Stimulated activated CD8-positive, alpha-beta memory T cell treated with anti-CD3 and anti-CD28 coated beads, Interleukin-12 subunit alpha, Interleukin-12 subunit beta, amount 100 ng/mL, for 24 hours (primary cell): ENCODE measurements at regions not wholly inside any gene's neighbourhood (a gene's known extent, or its start where the extent isn't known, plus 50 kb on each side); places are given as distances from the start of the nearest gene placed in this dataset.
"Not testable (repeated sequence)": the region's sequence is repeated elsewhere in the genome, so short reads cannot be mapped to it uniquely, and the experiment has no call there.

ENCODE experiments used
- DNase-seq: peaks from one replicate; pipeline ENCODE4 v3.0.0-alpha.2; 2020; ENCODE audit errors: extremely low read depth

- no peak for DNase-seq
These were observed 111.3 kb upstream of the SMURF2 start for GRCh38 chr17:64773386-64773835.

DNA sequence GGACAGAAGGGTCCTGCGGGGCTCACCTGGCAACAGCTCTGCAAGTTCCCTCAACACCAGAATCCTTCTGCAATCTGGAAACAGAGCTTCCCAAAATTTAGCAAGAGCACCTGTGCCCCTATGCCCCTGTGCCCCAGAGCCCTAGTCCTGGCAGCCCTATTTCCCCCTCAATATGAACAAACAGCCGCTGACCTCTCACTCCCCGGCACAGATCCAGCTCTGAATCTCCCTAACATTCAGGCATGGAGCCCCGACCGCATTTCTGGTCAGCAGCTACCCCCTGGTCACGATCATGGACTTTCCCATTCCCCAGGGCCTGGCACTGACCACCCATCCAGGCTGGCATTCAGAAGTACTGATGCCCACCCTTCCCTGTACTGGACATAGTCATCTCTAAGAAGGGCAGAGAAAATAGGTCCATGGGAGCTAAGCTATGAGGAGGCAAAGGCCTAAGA is 110.8 kb upstream of the SMURF2 start:
- no peak for DNase-seq

- no peak for DNase-seq
These were observed 110.1 kb upstream of the SMURF2 start for GRCh38 chr17:64771980-64772844.

DNA sequence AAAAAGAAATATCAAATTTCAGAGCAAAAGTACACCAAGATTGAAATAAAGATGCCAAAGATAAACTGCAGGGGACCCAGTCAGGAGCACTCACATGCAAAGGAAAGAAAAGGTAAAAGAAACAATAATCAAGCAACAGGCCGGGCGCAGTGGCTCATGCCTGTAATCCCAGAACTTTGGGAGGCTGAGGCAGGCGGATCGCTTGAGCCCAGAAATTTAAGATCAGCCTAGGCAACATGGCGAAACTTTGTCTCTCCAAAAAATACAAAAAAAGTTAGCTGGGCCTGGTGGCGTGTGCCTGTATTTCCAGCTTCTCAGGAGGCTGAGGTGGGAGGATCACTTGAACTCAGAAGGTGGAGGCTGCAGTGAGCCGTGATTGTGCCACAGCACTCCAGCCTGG is 107.6 kb upstream of the SMURF2 start:
- DNase-seq, result no peak

DNA sequence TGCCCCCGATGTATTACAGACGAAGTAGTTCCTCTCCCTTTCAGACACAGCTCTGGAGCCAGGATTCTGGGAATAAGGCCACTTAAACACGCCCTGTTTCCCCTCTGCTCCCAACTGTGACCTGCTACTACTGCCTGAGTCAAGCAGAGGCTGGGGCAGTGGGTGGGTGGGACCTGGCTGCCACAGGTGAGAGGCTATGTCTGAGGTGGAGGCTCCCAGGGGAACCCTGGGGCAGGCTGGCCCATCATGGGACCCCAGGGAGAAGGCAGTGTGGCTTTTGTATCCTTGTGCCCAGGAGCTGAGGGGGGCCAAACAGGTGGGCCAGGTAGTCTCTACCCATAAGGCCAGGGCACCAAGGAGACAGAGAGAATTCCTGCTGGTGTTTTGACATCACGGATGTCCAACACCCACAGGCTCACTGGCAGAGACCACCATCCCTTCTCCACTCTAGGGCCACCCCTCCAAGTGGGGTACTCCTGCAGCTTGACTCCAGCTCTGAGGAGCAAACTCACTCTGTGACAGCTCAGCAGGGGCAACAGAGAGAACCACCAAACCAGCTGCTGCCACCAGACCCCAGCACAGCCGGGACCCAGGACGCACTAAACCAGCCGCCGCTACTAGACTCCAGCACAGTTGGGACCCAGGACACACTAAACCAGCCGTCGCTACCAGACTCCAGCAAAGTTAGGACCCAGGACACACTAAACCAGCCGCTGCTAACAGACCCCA is 105.3 kb upstream of the SMURF2 start:
- DNase-seq, result no peak

DNA sequence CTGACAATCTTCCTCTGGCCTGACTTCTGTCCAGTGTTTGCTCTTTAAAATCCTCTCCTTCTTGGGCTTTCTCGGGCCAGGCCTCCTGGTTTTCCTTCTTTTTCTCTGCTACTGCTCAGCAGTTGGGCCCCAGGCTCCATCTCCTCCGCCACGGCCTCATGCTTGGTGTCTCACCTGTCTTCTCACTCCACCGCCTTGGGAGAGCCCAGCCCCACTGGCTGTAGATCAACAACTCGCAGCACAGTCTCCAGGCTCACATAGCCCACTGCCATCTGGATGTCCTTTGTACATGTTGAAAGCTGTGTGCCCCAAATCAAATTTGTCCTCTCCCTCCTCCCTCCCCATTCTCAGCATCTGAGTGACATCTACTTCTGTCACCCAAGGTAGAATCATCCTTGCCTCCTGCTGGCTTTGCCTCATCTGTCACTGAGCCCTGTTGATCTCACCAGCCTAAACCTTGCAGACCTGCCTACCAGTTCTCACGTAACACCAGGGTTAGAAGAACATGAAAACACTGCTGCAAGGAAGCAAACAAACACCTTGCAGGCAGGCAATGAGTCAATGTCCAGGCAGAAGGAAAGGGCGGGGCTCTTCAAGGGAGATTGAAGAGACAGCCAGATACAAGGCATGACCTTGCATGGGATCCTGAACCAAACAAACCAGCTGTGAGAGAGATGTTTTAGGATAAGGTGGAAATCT is 103.2 kb upstream of the SMURF2 start:
- no peak for DNase-seq

GRCh38 chr17:64750891-64751677 is 89.0 kb upstream of the SMURF2 start:
- no peak for DNase-seq

DNA sequence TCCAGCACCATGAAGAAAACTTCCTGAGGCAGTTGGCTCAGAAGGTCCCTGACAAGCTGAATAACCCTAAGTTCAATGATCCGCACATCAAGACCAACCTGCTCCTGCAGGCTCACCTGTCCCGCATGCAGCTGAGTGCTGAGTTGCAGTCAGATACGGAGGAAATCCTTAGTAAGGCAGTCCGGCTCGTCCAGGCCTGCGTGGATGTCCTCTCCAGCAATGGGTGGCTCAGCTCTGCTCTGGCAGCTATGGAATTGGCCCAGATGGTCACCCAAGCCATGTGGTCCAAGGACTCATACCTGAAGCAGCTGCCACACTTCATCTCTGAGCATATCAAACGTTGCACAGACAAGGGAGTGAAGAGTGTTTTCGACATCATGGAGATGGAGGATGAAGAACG is 88.4 kb upstream of the SMURF2 start:
- no peak for DNase-seq

GRCh38 chr17:64749306-64749705 is 87.2 kb upstream of the SMURF2 start:
- no peak for DNase-seq

GRCh38 chr17:64747938-64748540 is 85.9 kb upstream of the SMURF2 start:
- DNase-seq, result no peak

GRCh38 chr17:64742326-64742725 is 80.2 kb upstream of the SMURF2 start:
- no peak for DNase-seq

DNA sequence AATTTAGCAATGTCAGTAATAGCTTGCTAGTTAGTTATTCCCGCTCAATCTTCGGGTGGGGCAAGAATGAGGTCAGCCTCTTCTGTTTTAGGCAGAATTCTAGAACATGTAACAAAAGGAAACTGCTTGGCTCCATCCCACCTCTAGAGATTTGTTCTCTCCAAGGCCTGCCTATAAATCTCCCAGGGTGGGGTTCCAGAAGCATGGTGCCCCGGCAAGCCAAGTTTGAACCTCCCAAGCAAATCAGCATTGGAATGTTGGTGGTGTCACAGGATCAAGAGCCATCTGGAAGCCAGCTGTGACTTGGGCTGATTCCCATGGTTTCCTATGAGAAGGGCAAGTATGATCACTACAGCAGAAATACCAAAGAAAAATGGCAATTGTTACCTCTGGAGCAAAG is 79.8 kb upstream of the SMURF2 start:
- not testable (repeated sequence) for DNase-seq

DNA sequence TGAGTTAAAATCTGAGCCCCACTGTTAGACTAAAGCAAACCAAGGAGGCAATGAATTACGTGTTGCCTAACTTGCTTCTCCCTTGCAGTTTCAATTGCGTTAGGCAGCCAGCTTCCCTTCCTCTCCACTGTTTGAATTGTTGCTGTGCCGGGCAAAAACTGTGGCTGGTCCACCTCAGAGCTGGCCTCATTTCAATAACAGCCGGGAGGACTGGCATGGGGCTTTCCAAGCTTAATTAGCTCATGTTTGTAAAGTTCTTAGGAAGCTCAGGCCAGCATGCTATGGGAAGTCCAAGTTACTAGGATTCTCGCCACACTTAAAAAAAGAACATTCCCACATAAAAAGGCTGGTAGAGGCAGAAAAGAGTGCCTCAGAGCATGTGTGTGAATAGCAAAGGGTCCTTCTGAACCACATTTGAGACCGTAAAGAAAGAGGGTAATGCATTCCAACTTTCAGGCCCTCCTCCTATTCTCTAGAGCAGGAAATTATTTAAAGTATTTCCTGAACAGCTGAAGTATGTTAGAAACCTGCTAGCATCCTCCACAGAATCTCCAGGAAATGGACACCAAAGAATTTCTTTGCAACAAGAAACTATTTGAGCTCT is 79.0 kb upstream of the SMURF2 start:
- DNase-seq, result no peak

- no peak for DNase-seq
These were observed 77.4 kb upstream of the SMURF2 start for GRCh38 chr17:64739316-64740058.

DNA sequence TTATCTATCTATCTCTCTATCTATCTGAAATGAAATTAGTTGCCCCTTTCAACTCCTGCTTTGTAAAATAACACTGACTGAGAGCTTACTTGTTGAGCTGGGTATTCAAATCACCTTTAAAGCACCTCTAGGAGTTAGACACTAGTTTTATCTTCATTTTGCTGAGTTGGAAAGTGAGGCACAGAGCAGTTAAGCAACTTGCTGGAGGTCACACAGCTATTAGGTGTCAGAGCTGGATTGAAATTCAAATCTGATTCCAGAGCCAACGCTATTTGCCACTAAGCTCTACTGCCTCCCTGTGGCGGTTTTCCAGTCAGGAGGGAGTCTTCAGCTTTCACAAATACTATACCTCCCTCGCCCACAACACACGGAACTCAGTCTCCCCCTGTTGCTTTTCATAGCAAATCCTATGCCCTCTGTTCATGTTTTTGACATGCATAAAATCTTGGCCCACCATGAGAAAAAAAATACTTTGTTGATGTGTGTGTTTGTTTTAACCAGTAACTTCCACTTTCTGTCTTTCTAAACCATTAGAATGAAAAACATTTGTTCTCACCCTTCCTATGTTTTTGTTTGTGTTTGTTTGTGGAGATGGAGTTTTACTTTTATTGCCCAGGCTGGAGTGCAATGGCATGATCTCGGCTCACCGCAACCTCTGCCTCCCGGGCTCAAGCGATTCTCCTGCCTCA is 74.8 kb upstream of the SMURF2 start:
- no peak for DNase-seq

DNA sequence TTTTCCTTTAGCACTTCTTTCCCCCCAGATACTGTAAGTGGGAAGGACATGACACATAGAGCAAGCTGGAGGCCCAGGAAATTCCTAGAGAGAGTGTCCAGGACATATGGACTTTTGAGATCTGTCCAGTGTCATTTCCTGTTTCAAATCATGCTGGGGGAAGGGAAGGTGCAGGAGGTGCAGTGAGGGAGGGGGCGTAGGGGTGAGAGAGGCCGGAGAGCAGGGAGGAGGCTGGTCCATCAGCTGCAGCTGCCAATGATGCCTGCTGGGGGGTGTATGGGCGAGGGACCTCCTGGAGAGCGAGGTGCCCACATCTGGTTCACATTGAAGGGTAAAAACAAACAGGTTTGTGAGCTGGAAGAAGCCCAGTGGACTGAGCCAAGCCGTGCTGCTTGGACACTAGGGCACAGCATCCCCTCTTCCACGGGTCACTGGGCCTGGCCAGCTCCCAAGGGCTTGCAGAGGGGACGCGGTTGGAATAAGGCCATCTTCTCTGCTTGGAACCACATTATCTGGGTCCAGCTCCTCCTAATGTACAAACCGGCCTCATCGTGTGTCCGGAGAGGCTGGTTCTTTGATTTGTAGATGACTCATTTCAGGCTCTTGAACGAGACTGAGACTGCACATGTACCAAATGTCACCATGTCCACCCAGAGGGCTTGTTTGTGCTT is 70.4 kb upstream of the SMURF2 start:
- DNase-seq, result no peak

GRCh38 chr17:64730023-64730422 is 67.9 kb upstream of the SMURF2 start:
- DNase-seq, result not testable (repeated sequence)

- no peak for DNase-seq
These were observed 67.1 kb upstream of the SMURF2 start for GRCh38 chr17:64729201-64729600.
